ENCODE measurements at regions not wholly inside any gene's neighbourhood (a gene's known extent, or its start where the extent isn't known, plus 50 kb on each side); places are given as distances from the start of the nearest gene placed in this dataset.

DNA sequence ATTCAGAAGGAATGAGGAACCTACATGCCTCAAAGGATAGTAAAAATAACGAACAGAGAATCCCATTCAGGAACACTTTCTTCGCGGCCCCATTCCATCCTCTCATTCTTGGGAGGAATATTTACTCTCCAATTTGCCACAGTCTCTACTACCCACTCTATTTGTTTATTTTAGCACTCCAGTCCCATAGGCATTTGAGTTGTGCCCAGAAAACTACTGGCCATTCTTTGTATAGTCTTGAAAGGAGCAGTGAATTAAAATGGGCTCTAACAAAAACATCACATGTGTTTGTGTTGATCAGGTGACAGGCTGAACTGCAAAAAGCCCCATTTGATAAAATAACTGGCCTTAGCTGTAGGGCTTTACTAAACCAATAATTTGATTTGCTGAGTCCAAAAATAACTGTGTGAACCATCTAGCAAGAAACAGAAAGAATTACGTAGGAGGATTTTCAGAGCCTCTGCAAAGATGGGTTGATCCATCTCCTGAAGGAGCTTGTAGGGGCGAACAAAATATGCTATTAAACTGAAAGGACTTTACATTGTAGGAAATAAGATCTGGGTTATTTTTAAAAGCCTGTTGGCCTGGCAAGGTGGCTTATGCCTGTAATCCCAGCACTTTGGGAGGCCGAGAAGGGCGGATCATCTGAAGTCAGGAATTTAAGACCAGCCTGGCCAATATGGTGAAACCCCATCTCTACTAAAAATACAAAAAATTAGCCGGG is 142.3 kb upstream of the CPNE8 start:
- peak overlapping the region in 1 of 2 experiments; percentile 53; a peak in 2 of 4 replicates for H3K27ac ChIP-seq (ENCODE audit: low read depth in 2 of 2, low read length in 1 of 2)
- no peaks in the 10 kb centered on the region for H3K9me3 ChIP-seq
- H3K4me2 ChIP-seq: no peak overlapping the region
- H3K9me2 ChIP-seq: no peaks in the 10 kb centered on the region
- H3K79me2 ChIP-seq (ENCODE audit: insufficient read depth): no peaks in the 10 kb centered on the region
- no peaks in the 10 kb centered on the region for H3F3A ChIP-seq (replicated peaks; ENCODE audit: insufficient read depth)
- H3K4me1 ChIP-seq (ENCODE audit: control insufficient read depth in 1 of 2, insufficient read depth in 2 of 2, low read depth in 1 of 2, low read length in 1 of 2): peaks cover 0 to 15% of the 10 kb centered on the region in 2 experiments; a peak in 3 of 4 replicates
- H3K9ac ChIP-seq: no peak overlapping the region
- 66% methylated on average over 8 of the region's 8 CpGs for WGBS (ENCODE audit: low lambda C conversion rate)
- H4K20me1 ChIP-seq (ENCODE audit: insufficient read depth): no peaks in the 10 kb centered on the region
- no peaks in the 10 kb centered on the region for H3K27me3 ChIP-seq (ENCODE audit: insufficient read depth)
- no peak overlapping the region for H3K4me3 ChIP-seq (ENCODE audit: low read depth in 2 of 2, low read length in 1 of 2)
- no peak for DNase-seq
- ChIA-PET POLR2A (interaction anchor here (0.6 kb wide), 1 partner anchor 522 kb away, joined by 5 read pairs; no protein-coding TSS in a partner anchor), CTCF (interaction anchor here (1.0 kb wide), 1 partner anchor 16 kb away, joined by 3 read pairs; no protein-coding TSS in a partner anchor)
- no peak for TF ChIP-seq GABPA (IDR thresholded peaks at IDR 0.05; ENCODE audit: low read depth)
- no peak for TF ChIP-seq PBX3 (IDR thresholded peaks at IDR 0.05)
- TF ChIP-seq USF2 (IDR thresholded peaks at IDR 0.05; ENCODE audit: borderline replicate concordance, low read depth, low read length): no peak
- TF ChIP-seq RXRA (IDR thresholded peaks at IDR 0.05; ENCODE audit: borderline replicate concordance, low read depth): no peak
- no peak for TF ChIP-seq RAD21 (IDR thresholded peaks at IDR 0.05; ENCODE audit: low read length)
- TF ChIP-seq FOXJ3 (CRISPR knock-in tag; IDR thresholded peaks at IDR 0.05): no peak
- TF ChIP-seq POLR2AphosphoS5 (IDR thresholded peaks at IDR 0.05; ENCODE audit: low read depth, low read length): no peak
- no peak for TF ChIP-seq MAX (IDR thresholded peaks at IDR 0.05; ENCODE audit: low read depth)
- no peak for TF ChIP-seq NRF1 (IDR thresholded peaks at IDR 0.05; ENCODE audit: low read depth, low read length)
- no peaks in the 10 kb centered on the region for H3K36me3 ChIP-seq (replicated peaks in 1 of 2; ENCODE audit: control insufficient read depth in 1 of 2, insufficient read depth in 2 of 2, low read length in 1 of 2)
- no peak overlapping the region for H2AFZ ChIP-seq (ENCODE audit: low read depth)

DNA sequence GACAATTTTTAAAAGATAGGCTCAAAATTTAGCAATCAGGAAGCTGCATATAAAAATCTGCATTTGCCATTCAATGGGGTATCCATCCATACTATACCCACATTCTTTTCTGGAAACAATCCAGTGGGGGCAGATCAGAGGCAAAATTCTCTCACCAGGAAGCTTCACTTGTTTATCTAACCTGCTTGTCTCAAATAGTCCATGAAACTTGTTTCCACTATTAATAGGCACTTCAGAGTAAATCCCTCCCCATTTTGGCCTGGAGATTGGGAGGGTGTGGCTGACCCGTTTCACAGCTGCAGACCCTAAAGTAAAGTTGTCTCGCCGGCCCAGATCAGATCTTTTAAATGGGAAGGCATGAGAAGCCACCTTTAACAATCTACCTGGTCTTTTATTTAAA is 139.4 kb upstream of the CPNE8 start:
- Histone ChIP-seq H3K36me3 (replicated peaks in 1 of 2; ENCODE audit: control insufficient read depth in 1 of 2, insufficient read depth in 2 of 2, low read length in 1 of 2) (no peaks in the 10 kb centered on the region), H3K4me1 (ENCODE audit: control insufficient read depth in 1 of 2, insufficient read depth in 2 of 2, low read depth in 1 of 2, low read length in 1 of 2) (peaks cover 0 to 15% of the 10 kb centered on the region in 2 experiments; a peak in 3 of 4 replicates), H3K9me2 (no peaks in the 10 kb centered on the region), H3K79me2 (ENCODE audit: insufficient read depth) (no peaks in the 10 kb centered on the region), H3K4me3 (ENCODE audit: low read depth in 2 of 2, low read length in 1 of 2) (no peak overlapping the region), H3F3A (replicated peaks; ENCODE audit: insufficient read depth) (no peaks in the 10 kb centered on the region), H2AFZ (ENCODE audit: low read depth) (no peak overlapping the region), H4K20me1 (ENCODE audit: insufficient read depth) (no peaks in the 10 kb centered on the region), H3K27ac (ENCODE audit: low read depth in 2 of 2, low read length in 1 of 2) (no peak overlapping the region; a peak in 1 of 4 replicates), H3K9me3 (no peaks in the 10 kb centered on the region), H3K4me2 (no peak overlapping the region), H3K27me3 (ENCODE audit: insufficient read depth) (no peaks in the 10 kb centered on the region), H3K9ac (no peak overlapping the region)
- ChIA-PET POLR2A (no interaction called here), CTCF (interaction anchor here (0.9 to 4.9 kb wide), 8 partner anchors 15 to 388 kb away, joined by 3 to 25 read pairs (median 3); no protein-coding TSS in a partner anchor)
- 65% methylated on average over 3 of the region's 3 CpGs for WGBS (ENCODE audit: low lambda C conversion rate)
- TF ChIP-seq FOXM1 (IDR thresholded peaks at IDR 0.05; ENCODE audit: low read depth): no peak
- no peak for TF ChIP-seq EP300 (IDR thresholded peaks at IDR 0.05; ENCODE audit: borderline replicate concordance in 1 of 2, low read depth in 1 of 2, low read length in 1 of 2)
- TF ChIP-seq MEF2A (IDR thresholded peaks at IDR 0.05; ENCODE audit: borderline replicate concordance, low read depth): no peak
- TF ChIP-seq, protein P1, sequence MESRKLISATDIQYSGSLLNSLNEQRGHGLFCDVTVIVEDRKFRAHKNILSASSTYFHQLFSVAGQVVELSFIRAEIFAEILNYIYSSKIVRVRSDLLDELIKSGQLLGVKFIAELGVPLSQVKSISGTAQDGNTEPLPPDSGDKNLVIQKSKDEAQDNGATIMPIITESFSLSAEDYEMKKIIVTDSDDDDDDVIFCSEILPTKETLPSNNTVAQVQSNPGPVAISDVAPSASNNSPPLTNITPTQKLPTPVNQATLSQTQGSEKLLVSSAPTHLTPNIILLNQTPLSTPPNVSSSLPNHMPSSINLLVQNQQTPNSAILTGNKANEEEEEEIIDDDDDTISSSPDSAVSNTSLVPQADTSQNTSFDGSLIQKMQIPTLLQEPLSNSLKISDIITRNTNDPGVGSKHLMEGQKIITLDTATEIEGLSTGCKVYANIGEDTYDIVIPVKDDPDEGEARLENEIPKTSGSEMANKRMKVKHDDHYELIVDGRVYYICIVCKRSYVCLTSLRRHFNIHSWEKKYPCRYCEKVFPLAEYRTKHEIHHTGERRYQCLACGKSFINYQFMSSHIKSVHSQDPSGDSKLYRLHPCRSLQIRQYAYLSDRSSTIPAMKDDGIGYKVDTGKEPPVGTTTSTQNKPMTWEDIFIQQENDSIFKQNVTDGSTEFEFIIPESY (IDR thresholded peaks at IDR 0.05; ENCODE audit: borderline replicate concordance, low read depth): no peak
- TF ChIP-seq YY1 (IDR thresholded peaks at IDR 0.05; ENCODE audit: low read depth): no peak
- TF ChIP-seq RXRA (IDR thresholded peaks at IDR 0.05; ENCODE audit: borderline replicate concordance, low read depth): no peak
- TF ChIP-seq SMC3 (IDR thresholded peaks at IDR 0.05; ENCODE audit: low read depth, low read length): no peak
- no peak for TF ChIP-seq USF2 (IDR thresholded peaks at IDR 0.05; ENCODE audit: borderline replicate concordance, low read depth, low read length)
- TF ChIP-seq, protein P2, sequence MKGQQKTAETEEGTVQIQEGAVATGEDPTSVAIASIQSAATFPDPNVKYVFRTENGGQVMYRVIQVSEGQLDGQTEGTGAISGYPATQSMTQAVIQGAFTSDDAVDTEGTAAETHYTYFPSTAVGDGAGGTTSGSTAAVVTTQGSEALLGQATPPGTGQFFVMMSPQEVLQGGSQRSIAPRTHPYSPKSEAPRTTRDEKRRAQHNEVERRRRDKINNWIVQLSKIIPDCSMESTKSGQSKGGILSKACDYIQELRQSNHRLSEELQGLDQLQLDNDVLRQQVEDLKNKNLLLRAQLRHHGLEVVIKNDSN (IDR thresholded peaks at IDR 0.05; ENCODE audit: borderline replicate concordance, low read depth): no peak
- TF ChIP-seq NRF1 (IDR thresholded peaks at IDR 0.05; ENCODE audit: low read depth, low read length): no peak
- TF ChIP-seq EZH2phosphoT487 (IDR thresholded peaks at IDR 0.05; ENCODE audit: borderline replicate concordance, low read depth): no peak
- no peak for TF ChIP-seq RFX5 (IDR thresholded peaks at IDR 0.05; ENCODE audit: low read length)
- TF ChIP-seq FOXJ3 (CRISPR knock-in tag; IDR thresholded peaks at IDR 0.05): no peak
- DNase-seq: no peak

Data from SK-N-SH (cell line).